Stimulated activated CD4-positive, alpha-beta T cell treated with anti-CD3 and anti-CD28 coated beads, Interleukin-12 subunit alpha, Interleukin-12 subunit beta, amount 100 ng/mL, for 24 hours (primary cell): ENCODE measurements at regions not wholly inside any gene's neighbourhood (a gene's known extent, or its start where the extent isn't known, plus 50 kb on each side); places are given as distances from the start of the nearest gene placed in this dataset.

ENCODE experiments used
- DNase-seq, 2 experiments: peaks; one replicate each; pipeline ENCODE4 v3.0.0-alpha.2; 2020; ENCODE audit warnings: low read depth in 2 of 2

- DNase-seq: no peak
Observed at GRCh38 chr3:150069154-150069527, 98.4 kb upstream of the PFN2 start.

GRCh38 chr3:150068440-150069153 is 97.9 kb upstream of the PFN2 start:
- no peak for DNase-seq

- DNase-seq: no peak
Observed at GRCh38 chr3:150067561-150067960, 96.9 kb upstream of the PFN2 start.

- no peak for DNase-seq
Observed at GRCh38 chr3:150064971-150065370, 94.3 kb upstream of the PFN2 start.

GRCh38 chr3:150063237-150063636 is 92.5 kb upstream of the PFN2 start:
- no peak for DNase-seq

- no peak for DNase-seq
Observed at GRCh38 chr3:150062492-150062891, 91.8 kb upstream of the PFN2 start.

- DNase-seq: no peak
Observed at GRCh38 chr3:150061288-150062024, 90.8 kb upstream of the PFN2 start.

- no peak for DNase-seq
Observed at GRCh38 chr3:150059729-150060128, 89.0 kb upstream of the PFN2 start.

GRCh38 chr3:150059241-150059640 is 88.5 kb upstream of the PFN2 start:
- DNase-seq: no peak

GRCh38 chr3:150057227-150057626 is 86.5 kb upstream of the PFN2 start:
- DNase-seq: no peak

GRCh38 chr3:150055332-150055731 is 84.6 kb upstream of the PFN2 start:
- DNase-seq: no peak

- DNase-seq: no peak
Observed at GRCh38 chr3:150054635-150055034, 83.9 kb upstream of the PFN2 start.

GRCh38 chr3:150050510-150050909 is 79.8 kb upstream of the PFN2 start:
- no peak for DNase-seq

GRCh38 chr3:150049317-150049716 is 78.6 kb upstream of the PFN2 start:
- no peak for DNase-seq

- no peak for DNase-seq
Observed at GRCh38 chr3:150041877-150042276, 71.2 kb upstream of the PFN2 start.

GRCh38 chr3:150040097-150040496 is 69.4 kb upstream of the PFN2 start:
- DNase-seq: no peak

GRCh38 chr3:150038830-150039229 is 68.1 kb upstream of the PFN2 start:
- no peak for DNase-seq

GRCh38 chr3:150036780-150037179 is 66.1 kb upstream of the PFN2 start:
- no peak for DNase-seq

- no peak for DNase-seq
Observed at GRCh38 chr3:150035910-150036612, 65.4 kb upstream of the PFN2 start.

GRCh38 chr3:150035301-150035779 is 64.6 kb upstream of the PFN2 start:
- DNase-seq: no peak

- no peak for DNase-seq
Observed at GRCh38 chr3:150033721-150034120, 63.0 kb upstream of the PFN2 start.

- no peak for DNase-seq
Observed at GRCh38 chr3:150030841-150031240, 60.1 kb upstream of the PFN2 start.

- DNase-seq: no peak
Observed at GRCh38 chr3:150023239-150023636, 52.5 kb upstream of the PFN2 start.
